ENCODE measurements at regions not wholly inside any gene's neighbourhood (a gene's known extent, or its start where the extent isn't known, plus 50 kb on each side); places are given as distances from the start of the nearest gene placed in this dataset.

GRCh38 chr17:64749306-64749705 lies 87.2 kb upstream of the SMURF2 start:
- TF ChIP-seq ZSCAN23 (tag by site-specific recombination; IDR thresholded peaks at IDR 0.05) (no peak), ZNF354C (tag by site-specific recombination; IDR thresholded peaks at IDR 0.05; ENCODE audit: borderline replicate concordance, low read depth) (no peak), SP2 (tag by site-specific recombination; IDR thresholded peaks at IDR 0.05) (no peak), CTCF (tag by site-specific recombination; IDR thresholded peaks at IDR 0.05) (no peak), ZBTB49 (tag by site-specific recombination; IDR thresholded peaks at IDR 0.05; ENCODE audit: low read depth) (no peak), ZNF302 (tag by site-specific recombination; IDR thresholded peaks at IDR 0.05; ENCODE audit: low read depth) (no peak)
